DND-41 (cell line): ENCODE measurements at regions not wholly inside any gene's neighbourhood (a gene's known extent, or its start where the extent isn't known, plus 50 kb on each side); places are given as distances from the start of the nearest gene placed in this dataset.

Experiments used
- EZH2 ChIP-seq: IDR thresholded peaks from 3 replicates; pipeline ENCODE4 v1.6.1; 2012; ENCODE audit warnings: borderline replicate concordance, low read depth, mild to moderate bottlenecking, moderate library complexity, low read length, inconsistent platforms; ENCODE audit not compliant: severe bottlenecking
- TF ChIP-seq, protein P1 (sequence below): IDR thresholded peaks from 2 replicates; pipeline ENCODE4 v1.5.1; 2012; ENCODE audit warnings: borderline replicate concordance, low read length, moderate library complexity, mild to moderate bottlenecking; ENCODE audit not compliant: poor library complexity, severe bottlenecking; ENCODE audit errors: extremely low read depth

DNA sequence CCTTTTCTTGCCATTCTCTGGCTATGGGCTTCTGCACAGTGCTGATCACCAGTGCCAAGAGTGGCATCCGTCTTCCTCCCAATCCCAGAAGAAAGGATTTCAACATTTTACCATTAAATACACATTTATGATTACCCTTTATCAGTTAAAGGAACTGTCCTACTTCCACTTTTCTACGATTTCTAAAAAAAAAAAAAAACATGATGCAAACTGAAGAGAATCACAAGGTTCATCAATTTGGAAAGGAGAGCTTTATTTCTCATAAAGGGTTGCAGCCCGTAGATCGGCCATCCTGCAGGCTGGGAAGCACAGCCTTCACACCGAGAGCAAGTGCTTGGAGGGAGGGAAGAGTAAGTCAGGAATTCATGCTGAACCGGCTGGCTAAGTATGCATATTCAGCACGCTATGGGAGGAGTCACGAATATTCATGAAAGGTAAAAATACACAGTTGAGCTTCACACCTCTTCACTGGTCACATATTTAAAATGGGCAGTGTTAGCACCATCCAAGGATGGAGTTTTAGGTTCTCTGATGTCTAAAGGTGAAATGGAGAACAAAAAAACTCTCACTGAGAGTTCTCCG, 52.5 kb upstream of the SEMA4D start:
- TF ChIP-seq, protein P1, sequence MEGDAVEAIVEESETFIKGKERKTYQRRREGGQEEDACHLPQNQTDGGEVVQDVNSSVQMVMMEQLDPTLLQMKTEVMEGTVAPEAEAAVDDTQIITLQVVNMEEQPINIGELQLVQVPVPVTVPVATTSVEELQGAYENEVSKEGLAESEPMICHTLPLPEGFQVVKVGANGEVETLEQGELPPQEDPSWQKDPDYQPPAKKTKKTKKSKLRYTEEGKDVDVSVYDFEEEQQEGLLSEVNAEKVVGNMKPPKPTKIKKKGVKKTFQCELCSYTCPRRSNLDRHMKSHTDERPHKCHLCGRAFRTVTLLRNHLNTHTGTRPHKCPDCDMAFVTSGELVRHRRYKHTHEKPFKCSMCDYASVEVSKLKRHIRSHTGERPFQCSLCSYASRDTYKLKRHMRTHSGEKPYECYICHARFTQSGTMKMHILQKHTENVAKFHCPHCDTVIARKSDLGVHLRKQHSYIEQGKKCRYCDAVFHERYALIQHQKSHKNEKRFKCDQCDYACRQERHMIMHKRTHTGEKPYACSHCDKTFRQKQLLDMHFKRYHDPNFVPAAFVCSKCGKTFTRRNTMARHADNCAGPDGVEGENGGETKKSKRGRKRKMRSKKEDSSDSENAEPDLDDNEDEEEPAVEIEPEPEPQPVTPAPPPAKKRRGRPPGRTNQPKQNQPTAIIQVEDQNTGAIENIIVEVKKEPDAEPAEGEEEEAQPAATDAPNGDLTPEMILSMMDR: no peak
- TF ChIP-seq EZH2: no peak
